Stimulated activated naive CD8-positive, alpha-beta T cell treated with anti-CD3 and anti-CD28 coated beads, Interleukin-15, amount 100 ng/mL, for 72 hours (primary cell): ENCODE measurements at regions not wholly inside any gene's neighbourhood (a gene's known extent, or its start where the extent isn't known, plus 50 kb on each side); places are given as distances from the start of the nearest gene placed in this dataset.
"Not testable (repeated sequence)": the region's sequence is repeated elsewhere in the genome, so short reads cannot be mapped to it uniquely, and the experiment has no call there.

Experiments
- ATAC-seq: fragments of 150-1000 bp; cut with Tn5 transposase; 2 replicates; pipeline ENCODE4 v1.10.0; 2021; ENCODE audit warnings: mild to moderate bottlenecking, moderate library complexity
- DNase-seq, 2 donors: peaks; one replicate each; pipeline ENCODE4 v3.0.0; 2021 to 2022
- H3K27ac Mint-ChIP-seq, 2 donors: one replicate each; pipeline ENCODE4 v1.8.0; 2022; ENCODE audit warnings: mild to moderate bottlenecking in 2 of 2, mixed read lengths in 2 of 2, moderate library complexity in 2 of 2
- H3K27me3 Mint-ChIP-seq: one replicate; pipeline ENCODE4 v1.8.0; 2022; ENCODE audit warnings: mixed read lengths
- H3K4me1 Mint-ChIP-seq: one replicate; pipeline ENCODE4 v1.8.0; 2022; ENCODE audit warnings: mild to moderate bottlenecking, mixed read lengths
- H3K4me3 Mint-ChIP-seq, 2 donors: one replicate each; pipeline ENCODE4 v1.8.0; 2022; ENCODE audit warnings: mild to moderate bottlenecking in 2 of 2, mixed read lengths in 2 of 2, moderate library complexity in 1 of 2
- H3K9me3 Mint-ChIP-seq, 2 donors: one replicate each; pipeline ENCODE4 v1.8.0; 2022; ENCODE audit warnings: mixed read lengths in 2 of 2

DNA sequence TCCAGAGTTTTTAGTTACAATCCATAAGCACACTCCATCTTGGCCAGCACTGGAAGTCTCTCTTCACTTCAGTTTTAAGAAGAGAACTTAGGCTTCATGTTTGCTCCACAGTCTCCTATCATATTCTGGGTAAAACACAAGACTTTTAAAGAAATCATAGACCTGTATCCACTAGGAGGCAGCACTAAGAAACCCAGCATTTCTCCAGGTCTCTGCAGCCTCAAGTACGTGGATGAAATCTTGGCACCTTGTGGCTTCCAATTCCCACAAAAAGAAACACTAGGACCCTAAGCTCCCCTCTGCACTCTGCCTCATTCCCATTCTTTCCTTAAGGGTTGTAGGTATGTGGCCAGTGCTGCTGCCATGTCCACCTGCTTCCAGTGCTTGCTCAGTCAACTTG lies 367.3 kb upstream of the CASK start:
- H3K4me1 Mint-ChIP-seq, result peaks cover 23% of the 10 kb centered on the region
- peaks cover 0 to 6% of the 10 kb centered on the region in 2 donors for H3K9me3 Mint-ChIP-seq
- no peak overlapping the region for H3K4me3 Mint-ChIP-seq
- DNase-seq (no peak), ATAC-seq (no peak)
- H3K27me3 Mint-ChIP-seq, result no peaks in the 10 kb centered on the region
- no peak overlapping the region for H3K27ac Mint-ChIP-seq

DNA sequence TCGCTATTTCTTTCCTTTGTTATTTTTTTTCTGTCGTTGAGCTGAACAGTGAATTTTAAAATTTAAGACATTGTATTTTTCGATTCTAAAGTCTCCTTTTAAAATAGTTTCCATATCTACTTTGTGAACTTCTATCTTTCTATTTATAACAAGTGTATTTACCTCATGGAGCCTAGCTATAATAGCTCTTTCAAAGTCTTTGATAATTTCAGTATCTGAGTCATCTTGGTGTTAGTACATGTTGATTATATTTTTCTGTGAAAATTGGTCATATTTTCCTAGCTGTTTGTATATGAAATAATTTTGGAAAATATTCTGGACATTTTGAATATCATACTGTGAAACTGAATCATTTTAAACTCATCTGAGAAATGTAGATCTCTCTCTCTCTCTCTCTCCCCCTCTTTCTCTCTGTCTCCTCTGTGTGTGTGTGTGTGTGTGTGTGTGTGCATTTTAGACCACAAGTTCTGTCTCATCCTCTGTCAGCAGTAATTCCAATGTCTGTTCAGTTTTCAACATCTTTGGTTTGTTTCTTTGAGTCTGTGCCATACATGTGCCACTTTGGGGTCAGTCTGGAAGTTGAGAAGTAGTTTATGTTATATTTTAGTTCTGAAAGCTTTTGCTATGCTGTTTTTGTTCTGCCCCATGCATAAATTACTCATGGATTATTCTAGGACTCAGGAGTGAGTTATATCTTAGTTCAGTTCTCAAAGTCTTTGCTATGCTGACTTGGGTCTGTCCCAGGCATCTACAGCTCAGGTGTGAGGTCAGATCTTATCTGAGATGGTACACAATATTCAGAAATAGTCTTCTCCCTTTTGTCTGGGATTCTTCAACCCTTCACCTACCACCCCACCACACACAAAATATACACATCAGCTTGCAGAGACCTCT lies 366.4 kb upstream of the CASK start:
- DNase-seq (no peak), ATAC-seq (no peak)
- Mint-ChIP-seq H3K4me3 (no peak overlapping the region), H3K27ac (no peak overlapping the region), H3K4me1 (peaks cover 23% of the 10 kb centered on the region), H3K27me3 (no peaks in the 10 kb centered on the region), H3K9me3 (peaks cover 0 to 6% of the 10 kb centered on the region in 2 donors)

GRCh38 chrX:42285681-42286080 lies 362.3 kb upstream of the CASK start:
- ATAC-seq, H3K4me3 Mint-ChIP-seq, H3K27me3 Mint-ChIP-seq, DNase-seq, H3K9me3 Mint-ChIP-seq, H3K27ac Mint-ChIP-seq: not testable (repeated sequence)
- H3K4me1 Mint-ChIP-seq, result peaks cover 18% of the 10 kb centered on the region

- Mint-ChIP-seq H3K27ac (no peak overlapping the region), H3K9me3 (no peaks in the 10 kb centered on the region), H3K4me3 (no peak overlapping the region), H3K4me1 (no peaks in the 10 kb centered on the region), H3K27me3 (no peaks in the 10 kb centered on the region)
- ATAC-seq (no peak), DNase-seq (no peak)
Observed at GRCh38 chrX:42276982-42277690, 353.8 kb upstream of the CASK start.

GRCh38 chrX:42274151-42274550 lies 350.8 kb upstream of the CASK start:
- DNase-seq (no peak), ATAC-seq (no peak)
- no peak overlapping the region for H3K27ac Mint-ChIP-seq
- no peaks in the 10 kb centered on the region for H3K9me3 Mint-ChIP-seq
- H3K4me3 Mint-ChIP-seq, result no peak overlapping the region
- H3K4me1 Mint-ChIP-seq, result no peaks in the 10 kb centered on the region
- no peaks in the 10 kb centered on the region for H3K27me3 Mint-ChIP-seq

- no peak for DNase-seq
- Mint-ChIP-seq H3K4me3 (no peak overlapping the region), H3K27me3 (no peaks in the 10 kb centered on the region), H3K27ac (no peak overlapping the region), H3K9me3 (no peaks in the 10 kb centered on the region), H3K4me1 (no peaks in the 10 kb centered on the region)
- no peak for ATAC-seq
Observed at GRCh38 chrX:42273387-42273786, 350.0 kb upstream of the CASK start.

DNA sequence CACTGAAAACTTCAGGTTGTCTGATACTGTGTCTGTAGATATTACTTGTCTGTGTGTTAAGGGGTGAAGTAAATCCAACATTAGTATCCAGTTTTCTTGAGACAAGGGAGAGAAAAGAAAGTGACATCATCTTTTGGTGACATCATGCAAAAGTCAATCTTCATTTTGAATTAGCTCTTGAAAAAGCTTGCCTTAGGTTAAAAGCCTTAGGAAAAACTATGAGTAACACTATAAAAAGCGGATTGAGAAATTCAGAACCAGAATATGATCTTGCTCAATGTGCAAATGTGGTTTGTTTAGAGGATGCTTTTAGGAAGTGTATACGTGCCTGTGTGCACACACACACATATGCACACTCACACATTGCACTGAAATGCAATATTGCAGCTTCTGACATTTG lies 345.8 kb upstream of the CASK start:
- Mint-ChIP-seq H3K27ac (no peak overlapping the region), H3K4me1 (no peaks in the 10 kb centered on the region), H3K27me3 (no peaks in the 10 kb centered on the region), H3K4me3 (no peak overlapping the region), H3K9me3 (no peaks in the 10 kb centered on the region)
- DNase-seq (no peak), ATAC-seq (no peak)

- Mint-ChIP-seq H3K4me3 (no peak overlapping the region), H3K9me3 (peaks cover 0 to 5% of the 10 kb centered on the region in 2 donors), H3K27ac (peak overlapping the region in 1 of 2 donors; percentile 3), H3K4me1 (no peaks in the 10 kb centered on the region), H3K27me3 (no peaks in the 10 kb centered on the region)
- ATAC-seq, result no peak
- no peak for DNase-seq
Observed at GRCh38 chrX:42260854-42261253, 337.5 kb upstream of the CASK start.

- no peak for ATAC-seq
- H3K4me1 Mint-ChIP-seq, result no peaks in the 10 kb centered on the region
- peaks cover 0 to 10% of the 10 kb centered on the region in 2 donors for H3K9me3 Mint-ChIP-seq
- DNase-seq, result no peak
- no peak overlapping the region for H3K4me3 Mint-ChIP-seq
- peaks cover 6% of the 10 kb centered on the region for H3K27me3 Mint-ChIP-seq
- no peak overlapping the region for H3K27ac Mint-ChIP-seq
Observed at GRCh38 chrX:42248226-42248625, 324.9 kb upstream of the CASK start.

GRCh38 chrX:42247241-42247640 lies 323.9 kb upstream of the CASK start:
- H3K27ac Mint-ChIP-seq, result no peak overlapping the region
- H3K4me3 Mint-ChIP-seq, result no peak overlapping the region
- no peak for DNase-seq
- peaks cover 6% of the 10 kb centered on the region for H3K27me3 Mint-ChIP-seq
- ATAC-seq, result no peak
- peaks cover 0 to 10% of the 10 kb centered on the region in 2 donors for H3K9me3 Mint-ChIP-seq
- H3K4me1 Mint-ChIP-seq, result no peaks in the 10 kb centered on the region

DNA sequence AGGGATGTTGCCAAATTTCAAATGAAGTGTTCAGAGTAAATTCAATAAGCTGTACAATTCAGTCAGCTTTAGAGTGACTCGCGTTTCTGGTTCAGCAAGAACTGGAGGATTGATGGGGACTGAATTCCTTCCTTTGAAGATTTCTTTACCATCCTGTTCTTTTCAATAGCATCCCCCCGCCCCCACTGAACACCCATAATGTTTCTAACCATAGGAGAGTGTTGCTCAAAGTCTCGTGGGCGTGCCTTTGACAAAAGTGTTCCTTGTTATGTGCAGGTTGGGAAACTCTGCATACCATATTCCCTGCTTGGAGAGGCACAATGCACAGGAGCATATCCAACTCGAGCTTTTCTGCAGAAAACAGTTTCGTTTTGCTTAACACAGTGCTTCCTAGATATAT lies 323.5 kb upstream of the CASK start:
- peaks cover 0 to 10% of the 10 kb centered on the region in 2 donors for H3K9me3 Mint-ChIP-seq
- H3K27me3 Mint-ChIP-seq, result peaks cover 6% of the 10 kb centered on the region
- DNase-seq (no peak), ATAC-seq (no peak)
- H3K4me1 Mint-ChIP-seq, result no peaks in the 10 kb centered on the region
- no peak overlapping the region for H3K27ac Mint-ChIP-seq
- H3K4me3 Mint-ChIP-seq, result no peak overlapping the region

- H3K4me1 Mint-ChIP-seq, result peaks cover 7% of the 10 kb centered on the region
- ATAC-seq (no peak), DNase-seq (no peak)
- H3K27me3 Mint-ChIP-seq, result no peaks in the 10 kb centered on the region
- no peak overlapping the region for H3K4me3 Mint-ChIP-seq
- no peak overlapping the region for H3K27ac Mint-ChIP-seq
- no peaks in the 10 kb centered on the region for H3K9me3 Mint-ChIP-seq
Observed at GRCh38 chrX:42242004-42242403, 318.6 kb upstream of the CASK start.

GRCh38 chrX:42241421-42241820 lies 318.1 kb upstream of the CASK start:
- H3K27me3 Mint-ChIP-seq, result no peaks in the 10 kb centered on the region
- no peak overlapping the region for H3K27ac Mint-ChIP-seq
- no peaks in the 10 kb centered on the region for H3K9me3 Mint-ChIP-seq
- peaks cover 7% of the 10 kb centered on the region for H3K4me1 Mint-ChIP-seq
- DNase-seq, result no peak
- H3K4me3 Mint-ChIP-seq, result no peak overlapping the region
- no peak for ATAC-seq

GRCh38 chrX:42237956-42238355 lies 314.6 kb upstream of the CASK start:
- Mint-ChIP-seq H3K9me3 (no peaks in the 10 kb centered on the region), H3K4me1 (peaks cover 7% of the 10 kb centered on the region), H3K27me3 (no peaks in the 10 kb centered on the region), H3K4me3 (no peak overlapping the region), H3K27ac (no peak overlapping the region)
- no peak for DNase-seq
- no peak for ATAC-seq

GRCh38 chrX:42229533-42229932 lies 306.2 kb upstream of the CASK start:
- peaks cover 21 to 26% of the 10 kb centered on the region in 2 donors for H3K9me3 Mint-ChIP-seq
- peaks cover 10% of the 10 kb centered on the region for H3K4me1 Mint-ChIP-seq
- no peaks in the 10 kb centered on the region for H3K27me3 Mint-ChIP-seq
- H3K27ac Mint-ChIP-seq, result no peak overlapping the region
- no peak for DNase-seq
- H3K4me3 Mint-ChIP-seq, result no peak overlapping the region
- no peak for ATAC-seq

- ATAC-seq (no peak), DNase-seq (no peak)
- peaks cover 0 to 12% of the 10 kb centered on the region in 2 donors for H3K9me3 Mint-ChIP-seq
- H3K4me1 Mint-ChIP-seq, result no peaks in the 10 kb centered on the region
- no peak overlapping the region for H3K27ac Mint-ChIP-seq
- H3K27me3 Mint-ChIP-seq, result no peaks in the 10 kb centered on the region
- no peak overlapping the region for H3K4me3 Mint-ChIP-seq
Observed at GRCh38 chrX:42220666-42221065, 297.3 kb upstream of the CASK start.
